Kidney tubule cell (primary cell): ENCODE measurements at regions not wholly inside any gene's neighbourhood (a gene's known extent, or its start where the extent isn't known, plus 50 kb on each side); places are given as distances from the start of the nearest gene placed in this dataset.

Experiments
- DNase-seq: peaks from one replicate; pipeline ENCODE4 v3.0.0-alpha.2; 2018; ENCODE audit warnings: low spot score

- DNase-seq, result no peak
Observed at GRCh38 chrX:39333451-39333850, 532.2 kb downstream of the MID1IP1 start.

DNA sequence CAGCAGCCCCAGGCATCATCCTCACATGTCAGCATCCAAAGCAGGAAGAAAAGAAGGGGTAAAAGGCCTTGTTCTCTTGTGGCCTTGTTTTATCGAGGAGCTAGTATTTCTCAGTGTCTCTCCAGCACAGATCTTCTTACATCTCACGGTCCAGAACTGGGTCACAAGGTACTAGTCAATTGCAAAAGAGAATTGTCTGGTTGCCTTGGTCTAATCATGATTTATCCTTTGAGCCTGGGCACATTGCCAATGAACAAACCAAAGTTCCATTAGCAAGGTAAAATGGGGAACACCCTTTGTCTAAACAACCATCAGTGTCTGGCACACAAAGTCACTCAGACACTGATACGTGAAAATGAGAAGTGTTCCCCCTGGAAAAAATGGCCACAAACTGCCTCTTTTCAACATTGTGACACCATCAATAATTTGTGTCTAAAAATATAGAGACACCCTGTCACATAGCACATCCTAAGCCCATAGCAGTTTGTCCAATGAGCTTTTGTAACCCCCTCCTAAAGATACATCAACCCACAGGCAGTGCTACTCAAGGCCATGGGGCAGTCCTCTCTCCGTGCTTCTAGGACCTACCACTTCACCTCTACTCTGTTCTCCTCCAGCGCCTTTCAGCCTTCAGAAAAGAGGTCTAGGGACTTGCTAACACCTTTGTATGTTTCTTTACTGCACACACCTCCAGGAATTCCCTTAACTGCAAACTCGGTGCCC lies 534.4 kb downstream of the MID1IP1 start:
- no peak for DNase-seq

GRCh38 chrX:39336671-39337311 lies 535.5 kb downstream of the MID1IP1 start:
- no peak for DNase-seq

- no peak for DNase-seq
Observed at GRCh38 chrX:39337451-39337850, 536.2 kb downstream of the MID1IP1 start.

DNA sequence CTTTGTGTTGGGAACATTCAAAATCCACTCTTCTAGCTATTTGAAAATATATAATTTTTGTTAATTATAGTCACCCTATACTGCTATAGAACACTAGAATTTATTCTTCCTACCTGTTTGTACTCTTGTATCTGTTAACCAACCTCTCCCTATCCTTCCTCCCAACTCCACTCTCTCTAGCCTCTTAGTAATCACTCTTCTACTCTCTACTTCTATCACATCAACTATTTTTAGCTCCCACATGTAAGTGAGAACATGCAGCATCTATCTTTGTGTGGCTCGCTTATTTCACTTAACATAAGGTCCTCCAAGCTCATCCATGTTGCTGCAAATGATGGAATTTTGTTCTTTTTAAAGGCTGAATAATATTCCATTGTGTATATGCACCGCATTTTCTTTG lies 537.3 kb downstream of the MID1IP1 start:
- no peak for DNase-seq

DNA sequence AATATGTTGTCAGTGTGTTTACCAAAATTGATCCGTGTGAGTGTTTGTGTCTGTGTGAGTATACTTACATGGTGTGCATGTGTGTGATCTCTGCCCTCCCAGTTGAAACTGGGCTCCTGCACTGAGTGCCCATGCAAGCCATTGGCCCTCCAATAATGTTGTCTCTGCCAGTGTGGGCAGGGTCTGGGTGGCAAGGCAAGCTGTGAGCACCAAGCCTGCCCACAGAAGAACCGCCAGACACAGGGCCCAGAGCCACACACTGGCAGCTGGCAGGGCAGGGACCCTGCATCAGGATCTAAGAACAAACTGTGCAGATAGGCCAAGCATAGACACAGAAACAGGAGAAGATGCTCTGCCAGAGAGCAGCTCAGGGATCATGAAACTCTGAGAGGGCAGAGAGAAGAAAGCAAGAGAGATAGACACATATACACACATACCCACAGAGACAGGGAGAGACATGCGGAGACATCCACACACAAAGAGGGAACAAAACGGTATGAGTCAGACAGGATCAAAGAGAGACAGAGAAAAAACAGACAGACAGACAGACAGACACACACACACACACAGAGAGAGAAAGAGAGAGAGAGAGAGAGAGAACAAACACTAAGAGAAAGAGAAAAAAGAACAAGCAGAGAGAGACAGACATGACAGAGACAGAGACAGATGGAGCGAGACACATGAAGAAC lies 555.0 kb downstream of the MID1IP1 start:
- no peak for DNase-seq

DNA sequence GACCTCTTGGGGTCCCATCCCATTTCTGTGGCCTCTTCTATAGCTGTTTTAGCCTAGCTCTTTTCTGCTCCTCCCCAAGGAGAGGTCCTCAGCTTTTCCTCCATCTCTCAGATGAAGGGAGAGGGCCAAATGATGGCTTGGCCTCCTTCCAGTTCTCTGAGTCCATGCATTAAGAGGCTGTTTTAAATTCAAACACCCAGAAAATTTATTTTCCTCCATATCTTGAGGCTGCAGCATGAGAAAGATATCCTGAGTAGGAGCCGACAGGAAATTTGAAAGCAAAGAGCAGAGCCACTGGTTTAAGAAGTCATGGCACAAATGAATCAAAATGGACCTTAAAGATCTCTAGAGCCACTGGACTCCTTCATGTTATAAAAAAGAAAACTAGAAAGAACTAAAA lies 558.8 kb downstream of the MID1IP1 start:
- DNase-seq, result no peak

DNA sequence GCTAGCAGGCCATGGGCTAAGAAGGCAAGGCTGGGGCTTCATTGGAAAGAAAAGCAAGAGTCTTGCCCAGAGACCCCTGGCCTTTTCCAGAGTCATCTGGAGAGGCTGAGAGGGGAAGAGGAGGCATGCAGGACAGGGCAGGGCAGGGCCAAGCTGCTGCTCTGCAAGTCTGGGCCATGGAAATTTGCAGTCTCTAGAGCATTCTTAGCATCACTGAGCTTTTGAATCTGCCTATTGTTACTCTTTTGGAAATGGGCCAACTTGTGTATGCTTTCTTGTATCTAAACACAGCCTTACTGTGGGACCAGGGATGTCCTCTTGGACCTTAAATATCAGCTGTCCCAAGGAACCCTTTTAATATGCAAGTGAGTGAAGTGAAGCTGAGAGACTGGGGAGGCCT lies 560.5 kb downstream of the MID1IP1 start:
- DNase-seq, result no peak

GRCh38 chrX:39367416-39367815 lies 566.2 kb downstream of the MID1IP1 start:
- no peak for DNase-seq

DNA sequence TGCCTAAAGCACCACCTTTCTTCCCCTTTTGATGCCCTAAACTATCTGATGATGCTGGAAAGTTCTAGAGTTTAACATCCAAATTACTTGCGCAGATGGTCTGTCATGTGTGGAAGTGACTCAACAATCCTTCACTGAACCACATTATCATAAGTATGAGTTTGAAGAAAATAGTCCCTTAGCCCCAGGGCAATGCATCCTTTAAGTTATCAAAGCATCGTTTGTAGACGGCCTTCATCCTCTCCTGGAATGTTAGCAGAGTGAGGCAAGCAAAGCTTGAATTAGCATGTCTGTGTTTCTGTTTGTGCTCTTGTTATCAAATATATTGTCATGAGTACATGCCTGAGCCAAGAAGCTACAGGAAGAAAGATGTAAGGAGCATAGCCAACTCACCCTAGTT lies 570.9 kb downstream of the MID1IP1 start:
- DNase-seq, result no peak

GRCh38 chrX:39377157-39377556 lies 575.9 kb downstream of the MID1IP1 start:
- no peak for DNase-seq

DNA sequence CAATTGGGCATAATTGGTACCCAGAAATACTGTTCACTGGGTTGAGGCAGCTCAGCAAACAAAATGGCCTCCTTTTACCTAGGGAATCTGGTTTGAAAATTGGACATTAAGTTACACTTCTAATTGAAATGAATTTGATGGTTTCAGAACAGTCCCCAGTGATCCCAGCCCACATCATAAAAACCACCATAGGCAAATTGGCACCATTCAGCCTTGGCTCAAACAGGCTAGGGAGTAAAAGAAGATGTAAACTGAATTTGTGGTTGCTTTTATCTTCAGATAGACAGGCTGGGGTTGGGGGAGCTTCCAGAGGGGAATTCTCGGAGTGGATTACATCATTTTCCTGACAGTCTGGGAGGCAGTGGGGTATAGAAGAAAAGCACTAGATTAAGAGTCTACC lies 576.5 kb downstream of the MID1IP1 start:
- DNase-seq, result no peak

DNA sequence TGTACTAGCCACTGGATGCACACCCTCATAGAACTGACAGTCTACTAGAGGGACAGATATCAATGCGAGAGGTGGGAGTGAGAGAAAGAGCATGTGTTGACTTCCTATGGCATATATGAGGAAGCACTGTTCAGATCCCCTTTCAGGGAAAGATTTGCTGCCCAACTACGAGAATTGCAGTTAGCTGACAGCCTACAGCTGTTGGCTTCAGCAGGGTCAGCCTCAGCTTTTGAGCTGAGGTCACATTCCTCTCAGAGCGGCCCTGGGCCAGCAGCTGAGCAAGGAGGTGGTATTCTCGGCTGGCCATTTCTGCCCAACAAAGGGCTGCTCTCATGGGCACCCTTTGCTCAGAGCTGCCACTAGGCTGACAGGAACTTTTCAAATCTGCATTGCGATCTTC lies 580.2 kb downstream of the MID1IP1 start:
- no peak for DNase-seq

DNA sequence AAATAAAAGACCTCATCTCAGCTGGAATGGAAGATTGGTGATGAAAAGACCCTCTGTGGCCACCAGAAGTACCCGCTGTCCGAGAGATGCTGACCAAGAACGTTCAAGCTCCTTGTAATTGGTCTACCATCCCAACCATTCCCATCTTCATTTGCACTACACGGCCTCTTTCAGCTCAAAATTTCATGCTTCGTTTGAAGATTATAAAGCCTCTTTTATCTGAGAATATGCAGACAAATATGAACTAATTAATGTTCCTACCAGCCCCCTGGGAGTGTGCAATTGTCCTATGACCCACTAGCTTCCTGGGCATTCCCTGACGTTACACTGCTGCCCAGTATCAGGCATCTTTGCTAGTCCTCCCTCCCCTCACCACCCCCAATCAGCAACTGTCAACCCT lies 583.7 kb downstream of the MID1IP1 start:
- no peak for DNase-seq

DNA sequence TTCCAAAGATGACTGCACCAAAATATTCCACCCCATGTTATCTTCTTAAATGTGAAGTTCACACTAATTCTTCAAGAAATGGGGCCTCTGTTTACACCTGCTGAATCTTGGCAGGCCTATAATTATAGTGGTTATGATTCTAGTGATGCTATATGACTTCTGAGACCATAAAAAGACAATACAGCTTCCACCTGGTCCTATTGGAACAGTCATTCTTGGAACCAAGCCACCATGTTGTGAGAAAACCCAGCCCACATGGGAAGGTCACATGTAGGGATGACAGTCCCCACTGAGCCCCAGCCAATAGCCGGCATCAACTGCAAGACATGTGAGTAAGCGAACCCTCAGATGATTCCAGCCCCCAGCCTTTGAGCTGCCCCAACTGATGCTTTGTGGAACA lies 587.5 kb downstream of the MID1IP1 start:
- DNase-seq, result no peak

- DNase-seq, result no peak
Observed at GRCh38 chrX:39396358-39396995, 595.2 kb downstream of the MID1IP1 start.

DNA sequence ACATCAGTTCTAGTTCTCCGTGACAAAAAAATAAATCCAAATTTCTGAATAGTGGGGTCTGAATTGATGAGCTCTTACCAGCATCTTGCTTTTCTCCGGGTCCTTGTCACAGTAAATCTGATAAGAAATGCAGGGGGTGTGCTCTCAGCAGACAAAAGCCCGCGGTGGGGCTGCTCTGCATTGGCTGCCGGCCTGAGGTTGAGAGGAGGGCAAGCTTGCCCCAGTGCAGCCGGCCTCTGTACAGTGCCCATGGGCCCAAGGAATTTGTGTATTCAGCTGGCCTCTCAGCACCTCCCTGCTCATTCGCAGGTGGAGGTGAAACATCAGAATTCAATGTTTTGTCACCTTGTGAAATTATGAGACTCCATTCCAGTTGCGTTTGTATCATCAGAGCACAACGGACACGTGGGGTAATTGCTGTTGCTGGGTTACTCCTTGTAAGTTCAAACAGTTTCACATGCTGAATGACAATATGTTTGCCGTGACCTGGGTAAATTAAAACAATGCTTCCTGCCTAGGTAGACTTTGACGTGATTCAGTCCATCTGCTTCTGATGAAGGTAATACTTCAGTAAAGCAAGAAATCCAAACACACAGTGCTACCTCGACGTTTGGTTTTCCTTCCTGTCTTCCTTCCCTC lies 596.4 kb downstream of the MID1IP1 start:
- peak; percentile 5 for DNase-seq

DNA sequence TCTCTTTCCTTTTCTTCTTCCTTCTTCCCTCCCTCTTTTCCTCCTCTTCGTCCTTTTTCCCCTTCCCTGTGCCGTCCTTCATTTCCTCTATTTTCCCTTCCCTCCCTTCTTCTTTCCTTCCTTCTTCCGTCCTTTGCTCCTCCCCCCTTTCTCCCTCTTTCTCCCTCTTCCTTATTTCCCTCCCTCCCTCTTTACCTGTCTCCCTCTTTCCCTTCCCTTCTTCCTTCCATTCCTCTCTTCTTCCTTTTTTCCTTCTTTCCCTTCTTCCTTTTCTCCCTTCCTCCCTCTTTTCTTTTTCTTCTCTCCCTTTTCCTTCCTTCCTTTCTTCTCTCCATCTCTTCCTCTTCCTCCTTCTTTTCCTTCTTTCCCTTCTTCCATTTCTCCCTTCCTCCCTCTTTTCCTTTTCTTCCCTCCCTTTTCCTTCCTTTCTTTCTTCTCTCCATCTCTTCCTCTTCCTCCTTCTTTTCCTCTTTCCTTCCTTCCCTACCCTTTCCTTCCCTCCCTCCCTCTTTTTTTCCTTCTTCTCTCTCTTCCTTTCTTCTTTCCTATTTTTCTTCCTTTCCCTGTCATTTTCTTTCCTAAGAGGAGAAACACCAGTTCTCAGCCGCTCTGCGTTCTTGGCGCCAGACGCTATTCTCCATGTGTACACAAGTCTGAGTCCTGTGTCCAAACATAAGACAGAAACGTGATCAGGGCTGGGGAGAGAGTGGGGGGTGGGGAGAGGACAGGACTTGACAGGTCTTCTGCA lies 597.1 kb downstream of the MID1IP1 start:
- DNase-seq, result no peak

DNA sequence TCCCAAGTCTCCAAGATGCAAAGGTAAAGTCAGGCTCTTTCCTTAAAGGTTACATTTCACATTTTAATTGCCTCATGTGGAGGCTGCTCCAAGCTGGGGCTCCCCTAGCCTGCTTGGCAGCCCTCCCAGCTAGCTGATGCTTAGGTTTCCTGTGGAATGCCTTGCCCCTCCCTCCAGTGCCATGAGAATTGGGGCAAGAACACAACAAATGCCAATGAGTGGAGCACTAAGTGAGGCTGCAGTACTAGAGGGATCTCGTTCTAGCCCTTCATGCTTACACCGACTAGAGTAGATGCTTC lies 597.7 kb downstream of the MID1IP1 start:
- no peak for DNase-seq

DNA sequence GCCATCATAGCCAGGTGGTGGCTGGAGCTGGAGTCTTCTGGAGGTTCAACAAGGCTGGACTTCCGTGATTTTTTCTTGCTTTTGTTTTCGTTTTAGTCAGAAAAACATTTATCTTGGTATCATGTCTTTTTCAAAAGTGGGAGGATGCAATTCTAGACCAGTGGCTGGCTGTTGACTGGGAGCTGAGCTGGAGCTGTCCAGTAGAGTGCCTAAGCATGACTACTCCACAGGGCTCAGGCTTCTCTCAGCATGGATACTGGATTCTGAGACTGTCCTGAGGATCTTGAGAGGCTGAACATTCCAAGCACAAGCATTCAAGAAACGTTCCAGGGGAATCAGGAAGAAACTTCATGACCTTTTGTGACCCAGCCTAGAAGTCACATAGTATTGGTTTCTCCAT lies 598.1 kb downstream of the MID1IP1 start:
- DNase-seq, result no peak

GRCh38 chrX:39401483-39402110 lies 600.3 kb downstream of the MID1IP1 start:
- no peak for DNase-seq
